Liver (tissue), 8 donors: ENCODE measurements at regions not wholly inside any gene's neighbourhood (a gene's known extent, or its start where the extent isn't known, plus 50 kb on each side); places are given as distances from the start of the nearest gene placed in this dataset.

Source experiments
- DNase-seq: peaks from one replicate; pipeline ENCODE4 v3.0.0-alpha.2; 2017; ENCODE audit warnings: low spot score
- H3K27ac ChIP-seq, 2 donors: one replicate each; pipeline ENCODE4 v1.7.0; 2013; ENCODE audit warnings: inconsistent platforms in 2 of 2, low read length in 2 of 2, control low read depth in 1 of 2, low read depth in 1 of 2, mild to moderate bottlenecking in 1 of 2
- H3K27me3 ChIP-seq, 4 donors: one replicate each; pipeline versions ENCODE4 v1.6.1 to v1.7.0; 2013; ENCODE audit warnings: low read length in 3 of 4, inconsistent platforms in 1 of 4, mild to moderate bottlenecking in 1 of 4, moderate library complexity in 1 of 4; ENCODE audit not compliant: control insufficient read depth in 4 of 4, insufficient read depth in 4 of 4
- H3K36me3 ChIP-seq, 4 donors: one replicate each; pipeline versions ENCODE4 v1.6.1 to v1.7.0; 2013; ENCODE audit warnings: low read length in 3 of 4, mild to moderate bottlenecking in 3 of 4, low read depth in 1 of 4, moderate library complexity in 1 of 4; ENCODE audit not compliant: control insufficient read depth in 4 of 4, insufficient read depth in 3 of 4
- H3K4me1 ChIP-seq, 4 donors: one replicate each; pipeline versions ENCODE4 v1.6.1 to v1.7.0; 2013; ENCODE audit warnings: low read length in 3 of 4, mild to moderate bottlenecking in 3 of 4, moderate library complexity in 1 of 4; ENCODE audit not compliant: control insufficient read depth in 4 of 4, insufficient read depth in 4 of 4
- H3K4me3 ChIP-seq, 3 donors: one replicate each; pipeline versions ENCODE4 v1.6.1 to v1.7.0; 2013; ENCODE audit warnings: low read length in 3 of 3, control low read depth in 1 of 3, low read depth in 1 of 3, mild to moderate bottlenecking in 1 of 3
- H3K9ac ChIP-seq, 2 donors: one replicate each; pipeline ENCODE4 v1.7.0; 2013; ENCODE audit warnings: low read length in 2 of 2, mild to moderate bottlenecking in 2 of 2, moderate library complexity in 2 of 2, control low read depth in 1 of 2, low read depth in 1 of 2
- H3K9me3 ChIP-seq, 4 donors: one replicate each; pipeline versions ENCODE4 v1.6.1 to v1.7.0; 2013; ENCODE audit warnings: low read length in 3 of 4; ENCODE audit not compliant: control insufficient read depth in 4 of 4
- EGR1 ChIP-seq, 2 donors: IDR thresholded peaks; 2 replicates each; pipeline ENCODE4 v1.6.1; 2016 to 2018; ENCODE audit warnings: antibody characterized with exemption in 2 of 2, low read depth in 2 of 2
- GABPA ChIP-seq, 2 donors: IDR thresholded peaks in 1 of 2; conservative IDR thresholded peaks in 1 of 2; 2 replicates each; pipeline ENCODE4 v1.6.1; 2016; ENCODE audit warnings: antibody characterized with exemption in 2 of 2, mild to moderate bottlenecking in 1 of 2, moderate library complexity in 1 of 2
- HNF4A ChIP-seq, 2 donors: conservative IDR thresholded peaks; 2 replicates each; pipeline ENCODE4 v1.6.1; 2016; ENCODE audit warnings: antibody characterized with exemption in 2 of 2, mild to moderate bottlenecking in 2 of 2
- HNF4G ChIP-seq: IDR thresholded peaks from 2 replicates; pipeline ENCODE4 v1.6.1; 2016; ENCODE audit warnings: antibody characterized with exemption
- JUND ChIP-seq, 2 donors: IDR thresholded peaks; 2 replicates each; pipeline ENCODE4 v1.6.1; 2016; ENCODE audit warnings: antibody characterized with exemption in 2 of 2
- NR2F2 ChIP-seq: IDR thresholded peaks from 2 replicates; pipeline ENCODE4 v1.6.1; 2016; ENCODE audit warnings: antibody characterized with exemption
- RAD21 ChIP-seq, 2 donors: IDR thresholded peaks; 2 replicates each; pipeline ENCODE4 v1.6.1; 2016; ENCODE audit warnings: antibody characterized with exemption in 2 of 2, mild to moderate bottlenecking in 2 of 2
- TAF1 ChIP-seq: conservative IDR thresholded peaks from 2 replicates; pipeline ENCODE4 v1.6.1; 2016; ENCODE audit warnings: antibody characterized with exemption, mild to moderate bottlenecking
- YY1 ChIP-seq: IDR thresholded peaks from 2 replicates; pipeline ENCODE4 v1.6.1; 2016; ENCODE audit warnings: antibody characterized with exemption, mild to moderate bottlenecking
- WGBS: extraction: QIAGEN DNeasy Blood & Tissue Kit; methylation state at CpG from one replicate; pipeline ENCODE4 v1.1.7; 2013; 5-methylcytosine and 5-hydroxymethylcytosine counted together
- TF ChIP-seq, protein P1 (sequence below): IDR thresholded peaks from 2 replicates; pipeline ENCODE4 v1.6.1; 2016; ENCODE audit warnings: antibody characterized with exemption
- TF ChIP-seq, protein P2 (sequence below): fragments of 150-350 bp; IDR thresholded peaks from 2 replicates; pipeline ENCODE4 v1.5.1; 2017; ENCODE audit warnings: improper control_type of control experiment, low read depth, low read length; ENCODE audit not compliant: missing input control
- TF ChIP-seq, protein P3 (sequence below): IDR thresholded peaks from 2 replicates; pipeline ENCODE4 v1.6.1; 2016; ENCODE audit warnings: antibody characterized with exemption
- TF ChIP-seq, protein P4 (sequence below): IDR thresholded peaks from 2 replicates; pipeline ENCODE4 v1.6.1; 2016; ENCODE audit warnings: antibody characterized with exemption
- donor health status: healthy.
- donor health status: healthy.
- donor health status: healthy.
- donor health status: healthy.
- donor health status: healthy.

GRCh38 chr13:21868823-21869222 lies 197.9 kb downstream of the FGF9 start:
- Histone ChIP-seq H3K9me3 (no peaks in the 10 kb centered on the region), H3K36me3 (no peaks in the 10 kb centered on the region), H3K4me1 (no peaks in the 10 kb centered on the region), H3K4me3 (no peak overlapping the region), H3K27ac (no peak overlapping the region), H3K9ac (no peak overlapping the region), H3K27me3 (no peaks in the 10 kb centered on the region)
- TF ChIP-seq, protein P1, sequence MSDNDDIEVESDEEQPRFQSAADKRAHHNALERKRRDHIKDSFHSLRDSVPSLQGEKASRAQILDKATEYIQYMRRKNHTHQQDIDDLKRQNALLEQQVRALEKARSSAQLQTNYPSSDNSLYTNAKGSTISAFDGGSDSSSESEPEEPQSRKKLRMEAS: no peak
- TF ChIP-seq, protein P2, sequence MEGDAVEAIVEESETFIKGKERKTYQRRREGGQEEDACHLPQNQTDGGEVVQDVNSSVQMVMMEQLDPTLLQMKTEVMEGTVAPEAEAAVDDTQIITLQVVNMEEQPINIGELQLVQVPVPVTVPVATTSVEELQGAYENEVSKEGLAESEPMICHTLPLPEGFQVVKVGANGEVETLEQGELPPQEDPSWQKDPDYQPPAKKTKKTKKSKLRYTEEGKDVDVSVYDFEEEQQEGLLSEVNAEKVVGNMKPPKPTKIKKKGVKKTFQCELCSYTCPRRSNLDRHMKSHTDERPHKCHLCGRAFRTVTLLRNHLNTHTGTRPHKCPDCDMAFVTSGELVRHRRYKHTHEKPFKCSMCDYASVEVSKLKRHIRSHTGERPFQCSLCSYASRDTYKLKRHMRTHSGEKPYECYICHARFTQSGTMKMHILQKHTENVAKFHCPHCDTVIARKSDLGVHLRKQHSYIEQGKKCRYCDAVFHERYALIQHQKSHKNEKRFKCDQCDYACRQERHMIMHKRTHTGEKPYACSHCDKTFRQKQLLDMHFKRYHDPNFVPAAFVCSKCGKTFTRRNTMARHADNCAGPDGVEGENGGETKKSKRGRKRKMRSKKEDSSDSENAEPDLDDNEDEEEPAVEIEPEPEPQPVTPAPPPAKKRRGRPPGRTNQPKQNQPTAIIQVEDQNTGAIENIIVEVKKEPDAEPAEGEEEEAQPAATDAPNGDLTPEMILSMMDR: no peak
- DNase-seq: no peak

- no peak overlapping the region for H3K27ac ChIP-seq
- DNase-seq: no peak
- H3K4me3 ChIP-seq: no peak overlapping the region
- H3K36me3 ChIP-seq: no peaks in the 10 kb centered on the region
- no peak for TF ChIP-seq NR2F2
- TF ChIP-seq, protein P3, sequence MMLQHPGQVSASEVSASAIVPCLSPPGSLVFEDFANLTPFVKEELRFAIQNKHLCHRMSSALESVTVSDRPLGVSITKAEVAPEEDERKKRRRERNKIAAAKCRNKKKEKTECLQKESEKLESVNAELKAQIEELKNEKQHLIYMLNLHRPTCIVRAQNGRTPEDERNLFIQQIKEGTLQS: no peak
- no peak for TF ChIP-seq JUND (IDR thresholded peaks at IDR 0.05)
- TF ChIP-seq, protein P1: no peak
- TF ChIP-seq, protein P2: no peak
- no peaks in the 10 kb centered on the region for H3K9me3 ChIP-seq
- no peaks in the 10 kb centered on the region for H3K27me3 ChIP-seq
- no peaks in the 10 kb centered on the region for H3K4me1 ChIP-seq
- no peak overlapping the region for H3K9ac ChIP-seq
- WGBS: 56% methylated on average over 7 of the region's 7 CpGs
Measured at GRCh38 chr13:21871382-21871781, 200.5 kb downstream of the FGF9 start.

- Histone ChIP-seq H3K27ac (no peak overlapping the region), H3K4me3 (no peak overlapping the region), H3K4me1 (no peaks in the 10 kb centered on the region), H3K9ac (no peak overlapping the region), H3K9me3 (no peaks in the 10 kb centered on the region), H3K36me3 (no peaks in the 10 kb centered on the region), H3K27me3 (peaks cover 0 to 2% (median 0%) of the 10 kb centered on the region in 4 donors)
- no peak for DNase-seq
- WGBS: 55% methylated on average over 5 of the region's 5 CpGs
- TF ChIP-seq, protein P1: no peak
- TF ChIP-seq TAF1 (no peak), RAD21 (IDR thresholded peaks at IDR 0.05) (no peak), YY1 (no peak), JUND (IDR thresholded peaks at IDR 0.05) (no peak), HNF4G (no peak), NR2F2 (no peak), HNF4A (conservative IDR thresholded peaks at IDR 0.05) (no peak), EGR1 (IDR thresholded peaks at IDR 0.05; ENCODE audit: low read depth in 2 of 2) (no peak), GABPA (IDR thresholded peaks at IDR 0.05 in 1 of 2, conservative IDR thresholded peaks at IDR 0.05 in 1 of 2) (no peak)
- TF ChIP-seq, protein P4, sequence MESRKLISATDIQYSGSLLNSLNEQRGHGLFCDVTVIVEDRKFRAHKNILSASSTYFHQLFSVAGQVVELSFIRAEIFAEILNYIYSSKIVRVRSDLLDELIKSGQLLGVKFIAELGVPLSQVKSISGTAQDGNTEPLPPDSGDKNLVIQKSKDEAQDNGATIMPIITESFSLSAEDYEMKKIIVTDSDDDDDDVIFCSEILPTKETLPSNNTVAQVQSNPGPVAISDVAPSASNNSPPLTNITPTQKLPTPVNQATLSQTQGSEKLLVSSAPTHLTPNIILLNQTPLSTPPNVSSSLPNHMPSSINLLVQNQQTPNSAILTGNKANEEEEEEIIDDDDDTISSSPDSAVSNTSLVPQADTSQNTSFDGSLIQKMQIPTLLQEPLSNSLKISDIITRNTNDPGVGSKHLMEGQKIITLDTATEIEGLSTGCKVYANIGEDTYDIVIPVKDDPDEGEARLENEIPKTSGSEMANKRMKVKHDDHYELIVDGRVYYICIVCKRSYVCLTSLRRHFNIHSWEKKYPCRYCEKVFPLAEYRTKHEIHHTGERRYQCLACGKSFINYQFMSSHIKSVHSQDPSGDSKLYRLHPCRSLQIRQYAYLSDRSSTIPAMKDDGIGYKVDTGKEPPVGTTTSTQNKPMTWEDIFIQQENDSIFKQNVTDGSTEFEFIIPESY: no peak
- TF ChIP-seq, protein P2: no peak
- TF ChIP-seq, protein P3: no peak
Measured at GRCh38 chr13:21871919-21872318, 201.0 kb downstream of the FGF9 start.
